Testis (tissue), 2 donors: ENCODE measurements at regions not wholly inside any gene's neighbourhood (a gene's known extent, or its start where the extent isn't known, plus 50 kb on each side); places are given as distances from the start of the nearest gene placed in this dataset.

Source experiments
- CTCF ChIP-seq, 3 experiments: fragments of 450-650 bp in 2 of 3; fragments of 200-600 bp in 1 of 3; sonication (generic) in 1 of 3; IDR thresholded peaks; one replicate each; pipeline ENCODE4 v1.5.1; 2016 to 2019; ENCODE audit warnings: antibody characterized with exemption in 3 of 3, mild to moderate bottlenecking in 2 of 3, moderate library complexity in 1 of 3
- POLR2A ChIP-seq: fragments of 450-650 bp; IDR thresholded peaks from one replicate; pipeline ENCODE4 v1.6.1; 2017; ENCODE audit warnings: antibody characterized with exemption, mild to moderate bottlenecking, moderate library complexity

GRCh38 chrY:3041985-3042384 lies 106.8 kb downstream of the ZFY start:
- TF ChIP-seq CTCF (IDR thresholded peaks at IDR 0.05) (no peak), POLR2A (no peak)
